ENCODE measurements at regions not wholly inside any gene's neighbourhood (a gene's known extent, or its start where the extent isn't known, plus 50 kb on each side); places are given as distances from the start of the nearest gene placed in this dataset.

DNA sequence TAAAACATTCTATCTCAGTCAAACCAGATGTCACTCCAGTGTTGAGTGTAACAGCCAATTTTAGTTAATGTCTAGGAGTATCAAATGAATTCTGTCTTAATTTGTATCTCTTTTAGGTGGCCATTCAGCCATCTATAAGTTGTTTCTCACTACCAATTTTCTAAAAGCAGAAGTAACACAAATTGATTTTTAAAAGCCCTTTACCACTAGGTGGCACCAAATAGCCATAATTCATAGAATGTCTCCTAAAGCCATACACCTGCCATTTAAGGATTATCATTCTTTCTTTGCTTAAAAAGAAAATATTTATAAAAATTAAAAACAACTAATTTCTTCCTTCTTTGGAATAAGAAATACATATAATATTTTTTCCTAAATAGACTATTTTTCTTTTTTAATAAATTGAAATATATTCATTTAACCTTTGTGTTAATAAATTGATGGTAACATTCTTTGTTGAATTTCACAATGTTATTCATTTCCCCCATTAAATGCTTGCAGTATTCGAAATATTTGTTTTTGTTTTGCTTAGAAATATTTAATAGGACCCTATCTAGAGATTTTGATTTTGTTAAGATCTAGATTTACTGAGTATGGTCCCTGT, 107.8 kb upstream of the PPP1R3A start:
- no TSS peak for BruUV-seq (replicated peaks)
- TF ChIP-seq RAD21 (IDR thresholded peaks at IDR 0.05; ENCODE audit: low read depth) (peak; percentile 76), SRF (IDR thresholded peaks at IDR 0.05; ENCODE audit: low read depth) (no peak), ZFX (IDR thresholded peaks at IDR 0.05) (no peak)
- TF ChIP-seq, protein P1, sequence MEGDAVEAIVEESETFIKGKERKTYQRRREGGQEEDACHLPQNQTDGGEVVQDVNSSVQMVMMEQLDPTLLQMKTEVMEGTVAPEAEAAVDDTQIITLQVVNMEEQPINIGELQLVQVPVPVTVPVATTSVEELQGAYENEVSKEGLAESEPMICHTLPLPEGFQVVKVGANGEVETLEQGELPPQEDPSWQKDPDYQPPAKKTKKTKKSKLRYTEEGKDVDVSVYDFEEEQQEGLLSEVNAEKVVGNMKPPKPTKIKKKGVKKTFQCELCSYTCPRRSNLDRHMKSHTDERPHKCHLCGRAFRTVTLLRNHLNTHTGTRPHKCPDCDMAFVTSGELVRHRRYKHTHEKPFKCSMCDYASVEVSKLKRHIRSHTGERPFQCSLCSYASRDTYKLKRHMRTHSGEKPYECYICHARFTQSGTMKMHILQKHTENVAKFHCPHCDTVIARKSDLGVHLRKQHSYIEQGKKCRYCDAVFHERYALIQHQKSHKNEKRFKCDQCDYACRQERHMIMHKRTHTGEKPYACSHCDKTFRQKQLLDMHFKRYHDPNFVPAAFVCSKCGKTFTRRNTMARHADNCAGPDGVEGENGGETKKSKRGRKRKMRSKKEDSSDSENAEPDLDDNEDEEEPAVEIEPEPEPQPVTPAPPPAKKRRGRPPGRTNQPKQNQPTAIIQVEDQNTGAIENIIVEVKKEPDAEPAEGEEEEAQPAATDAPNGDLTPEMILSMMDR (IDR thresholded peaks at IDR 0.05 in 2 of 3, conservative IDR thresholded peaks at IDR 0.05 in 1 of 3; ENCODE audit: borderline replicate concordance in 1 of 3, insufficient read depth in 1 of 3, low read depth in 2 of 3, low read length in 2 of 3), result peak; percentile 38 to 61 (median 56); a peak in 5 of 6 replicates
- ATAC-seq, result no peak
- Histone ChIP-seq H3K4me1 (ENCODE audit: control insufficient read depth in 1 of 2, insufficient read depth in 2 of 2, low read length in 2 of 2) (no peaks in the 10 kb centered on the region), H3K27ac (ENCODE audit: low read depth, low read length) (no peak overlapping the region), H3K9me2 (ENCODE audit: insufficient read depth) (no peaks in the 10 kb centered on the region), H3K27me3 (ENCODE audit: insufficient read depth, low read length) (no peaks in the 10 kb centered on the region), H3K9ac (ENCODE audit: low read length) (no peak overlapping the region), H3K9me3 (ENCODE audit: control insufficient read depth in 1 of 2, insufficient read depth in 1 of 2, low read depth in 1 of 2, low read length in 2 of 2) (no peaks in the 10 kb centered on the region), H3K79me2 (ENCODE audit: insufficient read depth, low read length) (no peaks in the 10 kb centered on the region), H4K20me1 (ENCODE audit: insufficient read depth) (no peaks in the 10 kb centered on the region), H3K36me3 (ENCODE audit: control insufficient read depth in 1 of 2, insufficient read depth in 2 of 2, low read length in 2 of 2) (no peaks in the 10 kb centered on the region), H3K4me3 (replicated peaks in 1 of 2; ENCODE audit: low read depth in 1 of 2, low read length in 2 of 2) (no peak overlapping the region), H3K4me2 (ENCODE audit: low read length) (no peak overlapping the region), H2AFZ (ENCODE audit: low read depth, low read length, poor library complexity, severe bottlenecking) (peak overlapping the region; percentile 51)
- intact Hi-C loops (cut with micrococcal nuclease), result loop anchor here (5.0 to 10.0 kb wide), 3 partner anchors 381 to 1888 kb away; no protein-coding TSS in a partner anchor
- ChIA-PET RAD21 (ENCODE audit: low non-redundant PET in 1 of 2, low total read pairs in 2 of 2, uncharacterized antibody in 2 of 2, unreplicated experiment in 2 of 2) (no interaction called here), POLR2A (no interaction called here), CTCF (interaction anchor here (0.8 to 2.3 kb wide), 5 partner anchors 55 to 1884 kb away, joined by 3 to 9 read pairs (median 3); no protein-coding TSS in a partner anchor)
- peak; percentile 45 for DNase-seq (ENCODE audit: low read depth, low spot score)

DNA sequence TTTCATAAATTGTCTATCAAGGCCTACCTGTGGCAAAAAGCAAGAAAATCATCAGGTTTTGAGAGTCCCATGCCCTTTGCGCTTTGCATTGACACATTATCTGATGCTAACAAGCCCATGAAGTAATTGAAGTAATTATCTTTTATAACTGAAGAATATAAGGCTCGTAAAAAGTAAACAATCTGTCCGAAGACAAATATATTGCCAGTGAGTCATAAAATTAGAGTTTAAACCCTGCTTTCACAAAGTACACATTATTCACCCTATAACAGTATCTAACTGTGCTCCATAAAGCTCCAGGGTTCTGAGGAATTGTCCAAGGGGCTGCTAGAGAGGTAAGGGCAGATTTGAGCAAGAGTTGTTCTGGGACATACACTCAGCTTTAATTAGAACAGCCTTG, 102.3 kb upstream of the PPP1R3A start:
- DNase-seq (ENCODE audit: low read depth, low spot score) (no peak), ATAC-seq (no peak)
- Histone ChIP-seq H3K27me3 (ENCODE audit: insufficient read depth, low read length) (no peaks in the 10 kb centered on the region), H2AFZ (ENCODE audit: low read depth, low read length, poor library complexity, severe bottlenecking) (no peak overlapping the region), H3K4me3 (replicated peaks in 1 of 2; ENCODE audit: low read depth in 1 of 2, low read length in 2 of 2) (no peak overlapping the region), H3K27ac (ENCODE audit: low read depth, low read length) (no peak overlapping the region), H3K4me1 (ENCODE audit: control insufficient read depth in 1 of 2, insufficient read depth in 2 of 2, low read length in 2 of 2) (no peaks in the 10 kb centered on the region), H4K20me1 (ENCODE audit: insufficient read depth) (no peaks in the 10 kb centered on the region), H3K9ac (ENCODE audit: low read length) (no peak overlapping the region), H3K9me2 (ENCODE audit: insufficient read depth) (no peaks in the 10 kb centered on the region), H3K9me3 (ENCODE audit: control insufficient read depth in 1 of 2, insufficient read depth in 1 of 2, low read depth in 1 of 2, low read length in 2 of 2) (no peaks in the 10 kb centered on the region), H3K4me2 (ENCODE audit: low read length) (no peak overlapping the region), H3K79me2 (ENCODE audit: insufficient read depth, low read length) (no peaks in the 10 kb centered on the region), H3K36me3 (ENCODE audit: control insufficient read depth in 1 of 2, insufficient read depth in 2 of 2, low read length in 2 of 2) (no peaks in the 10 kb centered on the region)
- BruUV-seq (replicated peaks), result no TSS peak
- intact Hi-C loops (cut with micrococcal nuclease), result loop anchor here (10.0 kb wide), 1 partner anchor 1894 kb away; no protein-coding TSS in a partner anchor
- RAD21 ChIA-PET (ENCODE audit: low non-redundant PET in 1 of 2, low total read pairs in 2 of 2, uncharacterized antibody in 2 of 2, unreplicated experiment in 2 of 2), result no interaction called here
- CTCF ChIA-PET, result no interaction called here
- POLR2A ChIA-PET, result no interaction called here
- TF ChIP-seq ZFX (IDR thresholded peaks at IDR 0.05), result no peak
- no peak for TF ChIP-seq CBX3 (IDR thresholded peaks at IDR 0.05; ENCODE audit: low read depth)
- no peak for TF ChIP-seq TCF7L2 (IDR thresholded peaks at IDR 0.05; ENCODE audit: borderline replicate concordance, extremely low read depth, insufficient read depth, insufficient read length)
- TF ChIP-seq CEBPB (IDR thresholded peaks at IDR 0.05; ENCODE audit: low read depth), result no peak
- no peak for TF ChIP-seq JUND (IDR thresholded peaks at IDR 0.05)
- no peak for TF ChIP-seq YY1 (IDR thresholded peaks at IDR 0.05; ENCODE audit: extremely low read depth, insufficient replicate concordance, low read depth, low read length)
- TF ChIP-seq ELF1 (IDR thresholded peaks at IDR 0.05; ENCODE audit: borderline replicate concordance, low read depth), result no peak
- no peak for TF ChIP-seq ZNF274 (IDR thresholded peaks at IDR 0.05; ENCODE audit: low read depth, low read length)
- no peak for TF ChIP-seq EZH2 (IDR thresholded peaks at IDR 0.05)
- no peak for TF ChIP-seq RAD21 (IDR thresholded peaks at IDR 0.05; ENCODE audit: low read depth)
- TF ChIP-seq, protein P2, sequence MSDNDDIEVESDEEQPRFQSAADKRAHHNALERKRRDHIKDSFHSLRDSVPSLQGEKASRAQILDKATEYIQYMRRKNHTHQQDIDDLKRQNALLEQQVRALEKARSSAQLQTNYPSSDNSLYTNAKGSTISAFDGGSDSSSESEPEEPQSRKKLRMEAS (IDR thresholded peaks at IDR 0.05), result no peak
- TF ChIP-seq, protein P3, sequence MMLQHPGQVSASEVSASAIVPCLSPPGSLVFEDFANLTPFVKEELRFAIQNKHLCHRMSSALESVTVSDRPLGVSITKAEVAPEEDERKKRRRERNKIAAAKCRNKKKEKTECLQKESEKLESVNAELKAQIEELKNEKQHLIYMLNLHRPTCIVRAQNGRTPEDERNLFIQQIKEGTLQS (IDR thresholded peaks at IDR 0.05), result no peak
- no peak for TF ChIP-seq FOSL1 (IDR thresholded peaks at IDR 0.05; ENCODE audit: low read depth)

All from HCT116 (cell line).